Transverse colon (tissue), 4 donors: ENCODE measurements at regions not wholly inside any gene's neighbourhood (a gene's known extent, or its start where the extent isn't known, plus 50 kb on each side); places are given as distances from the start of the nearest gene placed in this dataset.
A peak's percentile ranks its signal among the peaks of the same experiment; 100 is the strongest.

Source experiments
- DNase-seq: peaks from one replicate; pipeline ENCODE4 v3.0.0-alpha.2; 2019
- H3K27ac ChIP-seq, 4 donors: fragments of 200-600 bp; sonication (generic); 2 replicates each; pipeline ENCODE4 v1.5.1; 2016 to 2018; ENCODE audit warnings: inconsistent platforms in 4 of 4
- H3K27me3 ChIP-seq: fragments of 200-600 bp; sonication (generic); 2 replicates; pipeline ENCODE4 v1.5.1; 2017; ENCODE audit warnings: inconsistent platforms
- H3K36me3 ChIP-seq, 4 donors: fragments of 200-600 bp; sonication (generic); 2 replicates each; pipeline ENCODE4 v1.5.1; 2017 to 2019; ENCODE audit warnings: inconsistent platforms in 4 of 4
- H3K4me1 ChIP-seq, 4 donors: fragments of 200-600 bp; sonication (generic); 2 replicates each; pipeline ENCODE4 v1.5.1; 2017 to 2020; ENCODE audit warnings: inconsistent platforms in 4 of 4
- H3K4me3 ChIP-seq, 4 donors: fragments of 200-600 bp; sonication (generic); 1 replicate in 1 of 4; 2 replicates in 3 of 4; pipeline versions ENCODE4 v1.5.1 to v1.6.1; 2017 to 2019; ENCODE audit warnings: inconsistent platforms in 4 of 4
- H3K9me3 ChIP-seq, 2 donors: fragments of 200-600 bp; sonication (generic); 2 replicates each; pipeline ENCODE4 v1.5.1; 2017 to 2019; ENCODE audit warnings: inconsistent platforms in 2 of 2
- CTCF ChIP-seq, 5 experiments: fragments of 200-600 bp in 3 of 5; fragments of 450-650 bp in 2 of 5; sonication (generic) in 3 of 5; IDR thresholded peaks; 1 replicate in 2 of 5; 2 replicates in 3 of 5; pipeline ENCODE4 v1.5.1; 2016 to 2017; ENCODE audit warnings: antibody characterized with exemption in 5 of 5, inconsistent platforms in 3 of 5, mild to moderate bottlenecking in 2 of 5, moderate library complexity in 1 of 5
- EP300 ChIP-seq: sonication (generic); formaldehyde crosslinking; IDR thresholded peaks from one replicate; pipeline ENCODE4 v1.6.1; 2017; ENCODE audit warnings: antibody characterized with exemption, low read depth
- POLR2A ChIP-seq: fragments of 450-650 bp; IDR thresholded peaks from one replicate; pipeline ENCODE4 v1.6.1; 2016; ENCODE audit warnings: antibody characterized with exemption, mild to moderate bottlenecking, moderate library complexity
- POLR2AphosphoS5 ChIP-seq, 3 donors: sonication (generic); formaldehyde crosslinking; IDR thresholded peaks; one replicate each; pipeline ENCODE4 v1.6.1; 2016; ENCODE audit warnings: antibody characterized with exemption in 3 of 3
- WGBS, 2 donors: methylation state at CpG; one replicate each; pipeline ENCODE4 v1.1.5; 2018; ENCODE audit warnings: low coverage in 1 of 2; 5-methylcytosine and 5-hydroxymethylcytosine counted together
- in situ Hi-C, 4 donors: fragments of 200-750 bp; cut with MboI; loops; one replicate each; pipeline versions ENCODE4 v1.15.0 to v1.15.1; 2017; ENCODE audit warnings: low sequenced_read_pairs in 3 of 4, low pct_ligation_motif_present in 1 of 4, low pct_unique_long_range_greater_than_20kb in 1 of 4
- intact Hi-C: fragments of 100-400 bp; cut with DNase I; formaldehyde crosslinking; loops from one replicate; pipeline ENCODE4 v1.15.1; 2023; ENCODE audit warnings: low total_unique reads

DNA sequence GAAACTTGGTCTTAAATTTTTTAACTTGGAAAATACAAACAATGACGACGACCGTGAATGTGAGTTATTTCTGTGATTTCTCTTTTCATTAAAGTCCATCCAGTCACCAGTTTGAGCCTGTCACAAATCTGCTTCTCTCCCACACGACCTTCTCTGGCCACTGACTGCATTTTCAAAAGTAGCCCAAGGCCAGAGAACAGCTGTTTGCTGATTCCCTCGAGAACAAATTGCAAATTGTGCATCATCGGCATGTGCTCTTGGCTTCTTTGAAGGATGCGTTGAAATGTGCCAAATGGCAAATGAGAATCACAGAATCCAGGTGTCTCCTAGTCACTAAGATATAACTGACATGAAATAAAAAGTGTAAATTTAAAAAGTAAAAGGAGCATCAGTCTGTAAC lies 106.4 kb downstream of the AQP9 start:
- 60 to 70% methylated on average over 7 of the region's 7 CpGs for WGBS, 2 donors
- in situ Hi-C loops, result loop anchor here in 1 of 4 donors (25.0 kb wide), 1 partner anchor 518 kb away; the partner anchor contains the start of gene MINDY2
- no peak overlapping the region for H3K4me3 ChIP-seq

GRCh38 chr15:58246041-58246440 lies 107.9 kb downstream of the AQP9 start:
- Histone ChIP-seq H3K9me3 (no peaks in the 10 kb centered on the region), H3K4me3 (no peak overlapping the region), H3K27ac (no peak overlapping the region), H3K4me1 (no peaks in the 10 kb centered on the region), H3K36me3 (no peaks in the 10 kb centered on the region), H3K27me3 (no peaks in the 10 kb centered on the region)
- TF ChIP-seq POLR2AphosphoS5 (IDR thresholded peaks at IDR 0.05) (no peak), CTCF (IDR thresholded peaks at IDR 0.05) (no peak), EP300 (no peak), POLR2A (no peak)
- in situ Hi-C loops, result loop anchor here in 1 of 4 donors (25.0 kb wide), 1 partner anchor 516 kb away; the partner anchor contains the start of gene MINDY2
- WGBS, 2 donors, result 85 to 95% methylated on average over 3 of the region's 3 CpGs
- no peak for DNase-seq
- intact Hi-C loops, result no loop called here

More for the DNA sequence above, 106.4 kb downstream of the AQP9 start:
- Histone ChIP-seq H3K27me3 (no peaks in the 10 kb centered on the region), H3K36me3 (no peaks in the 10 kb centered on the region), H3K9me3 (no peaks in the 10 kb centered on the region), H3K4me1 (no peaks in the 10 kb centered on the region), H3K27ac (no peak overlapping the region)
- DNase-seq, result no peak
- TF ChIP-seq EP300 (no peak), POLR2A (no peak), POLR2AphosphoS5 (IDR thresholded peaks at IDR 0.05) (no peak), CTCF (IDR thresholded peaks at IDR 0.05) (no peak)
- intact Hi-C loops, result no loop called here

- Histone ChIP-seq H3K27me3 (no peaks in the 10 kb centered on the region), H3K27ac (no peak overlapping the region), H3K9me3 (no peaks in the 10 kb centered on the region), H3K4me1 (no peaks in the 10 kb centered on the region), H3K4me3 (no peak overlapping the region), H3K36me3 (no peaks in the 10 kb centered on the region)
- peak; percentile 50 for DNase-seq
- TF ChIP-seq POLR2AphosphoS5 (IDR thresholded peaks at IDR 0.05) (no peak), POLR2A (no peak), CTCF (IDR thresholded peaks at IDR 0.05) (no peak), EP300 (no peak)
- WGBS, 2 donors, result 80 to 82% methylated on average over 8 to 20 of the region's 20 CpGs
- intact Hi-C loops (no loop called here), in situ Hi-C loops (loop anchor here in 1 of 4 donors (25.0 kb wide), 1 partner anchor 514 kb away; the partner anchor contains the start of gene MINDY2)
Measured at GRCh38 chr15:58247855-58248842, 110.0 kb downstream of the AQP9 start.

DNA sequence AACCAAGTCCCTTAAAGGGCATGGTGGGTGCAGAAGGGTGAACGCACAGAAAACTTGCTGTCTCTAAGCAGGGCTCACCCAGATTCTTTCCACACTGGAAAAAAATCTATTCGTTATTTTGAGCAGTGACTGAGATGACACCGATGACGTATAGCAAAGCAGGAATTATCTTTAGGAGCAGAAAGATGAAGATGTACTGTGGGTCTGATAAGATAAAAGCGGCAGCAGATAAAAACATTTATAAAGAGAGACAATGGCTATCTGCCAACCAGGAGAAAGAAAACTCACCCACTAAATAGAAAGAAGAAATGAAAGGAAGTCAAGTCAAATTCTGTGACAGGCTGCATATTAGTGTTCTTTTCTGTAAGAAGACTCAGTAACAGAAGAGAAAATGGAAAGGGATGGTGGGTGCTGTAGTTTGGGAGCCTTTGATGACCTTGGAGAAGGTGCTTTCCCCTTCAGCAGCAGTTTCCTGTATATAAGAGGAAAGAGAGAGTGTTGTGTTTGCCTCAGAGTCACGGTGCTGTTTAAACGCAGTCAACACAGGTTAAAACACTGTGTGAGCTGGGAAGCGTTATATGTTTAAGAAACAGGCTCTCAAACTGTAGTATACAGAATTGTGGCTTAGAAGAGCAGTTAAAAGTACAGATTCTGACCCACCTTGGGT lies 111.6 kb downstream of the AQP9 start:
- H3K9me3 ChIP-seq, result no peaks in the 10 kb centered on the region
- no peaks in the 10 kb centered on the region for H3K27me3 ChIP-seq
- in situ Hi-C loops (loop anchor here in 2 of 4 donors (25.0 kb wide), 1 partner anchor 513 kb away; the partner anchor contains the start of gene MINDY2 (in 2 of the 2)), intact Hi-C loops (no loop called here)
- TF ChIP-seq POLR2AphosphoS5 (IDR thresholded peaks at IDR 0.05) (no peak), POLR2A (no peak), EP300 (no peak), CTCF (IDR thresholded peaks at IDR 0.05) (no peak)
- 69 to 72% methylated on average over 7 to 8 of the region's 8 CpGs for WGBS, 2 donors
- no peak overlapping the region for H3K4me3 ChIP-seq
- no peaks in the 10 kb centered on the region for H3K4me1 ChIP-seq
- no peak overlapping the region for H3K27ac ChIP-seq
- no peaks in the 10 kb centered on the region for H3K36me3 ChIP-seq
- DNase-seq, result no peak
